Activated CD8-positive, alpha-beta memory T cell treated with anti-CD3 and anti-CD28 coated beads for 36 hours (primary cell): ENCODE measurements at regions not wholly inside any gene's neighbourhood (a gene's known extent, or its start where the extent isn't known, plus 50 kb on each side); places are given as distances from the start of the nearest gene placed in this dataset.
"Not testable (repeated sequence)": the region's sequence is repeated elsewhere in the genome, so short reads cannot be mapped to it uniquely, and the experiment has no call there.

Experiments
- CTCF ChIA-PET: fragments of 350-600 bp; sonication (Branson Sonifier 250); formaldehyde crosslinking; loops from one replicate; lab custom pipeline; 2021; ENCODE audit warnings: antibody characterized with exemption; lab: Charles Lee
- POLR2A ChIA-PET: fragments of 350-600 bp; sonication (Branson Sonifier 250); formaldehyde crosslinking; loops from one replicate; lab custom pipeline; 2021; ENCODE audit warnings: antibody characterized with exemption; lab: Charles Lee

DNA sequence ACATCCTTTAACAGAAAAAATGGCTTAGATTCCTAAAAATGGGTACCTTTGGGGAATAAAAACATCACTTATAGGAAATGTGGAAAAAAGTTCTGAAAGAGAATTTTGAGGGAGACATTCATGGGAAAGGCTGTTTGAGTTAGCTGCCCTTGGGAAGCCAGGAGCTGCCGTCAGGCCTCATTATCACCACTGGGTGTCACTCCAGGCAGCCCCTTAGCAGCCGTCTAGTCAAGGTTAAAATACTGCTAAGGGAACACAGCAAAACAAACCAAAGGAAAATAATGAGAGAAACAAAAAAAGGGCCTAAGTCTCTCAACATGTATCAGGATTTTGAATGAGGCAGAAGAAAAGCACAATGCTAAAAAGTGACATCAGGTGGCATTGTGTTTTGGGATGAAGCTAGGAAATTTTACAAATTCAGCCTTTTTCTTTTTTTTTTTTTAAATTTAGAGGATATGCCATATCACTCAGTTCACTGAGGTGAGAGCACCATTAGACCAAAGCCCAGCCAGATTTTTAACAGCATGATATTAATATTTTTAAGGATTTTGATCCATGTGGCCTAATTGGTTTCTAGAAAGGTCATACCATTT, 235.3 kb downstream of the GPAT3 start:
- CTCF ChIA-PET = no interaction called here
- POLR2A ChIA-PET = no interaction called here

DNA sequence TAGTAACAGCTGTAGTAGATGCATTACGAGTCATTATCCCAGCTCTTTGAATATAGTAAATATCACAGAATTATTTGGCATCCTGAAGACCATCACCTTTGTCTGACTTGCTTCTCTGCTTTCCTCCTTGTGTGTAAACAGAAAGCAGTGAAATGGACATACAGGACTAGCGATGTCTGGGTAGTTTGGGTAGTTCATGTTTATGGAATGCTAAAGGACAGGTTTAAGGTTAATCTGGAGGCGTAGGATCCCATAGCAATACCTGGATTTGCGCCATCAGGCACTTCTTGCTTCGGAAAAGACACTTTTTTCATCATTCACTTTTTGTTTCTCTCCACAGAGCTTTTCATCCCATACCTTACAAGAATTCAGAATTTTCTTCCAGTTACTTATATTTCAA, 232.2 kb downstream of the GPAT3 start:
- CTCF ChIA-PET = no interaction called here

DNA sequence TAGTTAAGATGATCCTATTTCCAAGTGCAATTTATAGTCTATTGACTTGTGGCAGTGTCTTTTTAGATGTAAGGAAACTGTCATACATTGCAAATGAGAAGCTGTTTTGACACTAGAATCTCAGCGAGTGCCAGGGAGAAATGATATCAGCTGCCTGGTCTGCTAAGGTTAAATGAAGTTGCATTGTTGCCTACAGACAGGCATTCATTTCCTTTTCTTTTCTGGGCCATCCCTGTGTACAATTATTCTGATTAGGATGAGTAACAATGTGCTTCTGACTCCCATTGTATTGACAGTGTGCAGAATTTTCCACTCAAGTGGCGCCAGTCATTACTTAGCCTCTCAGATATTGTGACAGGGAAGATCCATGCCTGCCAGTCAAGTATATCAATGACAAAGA, 231.2 kb downstream of the GPAT3 start:
- CTCF ChIA-PET = no interaction called here
- POLR2A ChIA-PET = no interaction called here

More for the DNA sequence above, 232.2 kb downstream of the GPAT3 start:
- POLR2A ChIA-PET = no interaction called here

DNA sequence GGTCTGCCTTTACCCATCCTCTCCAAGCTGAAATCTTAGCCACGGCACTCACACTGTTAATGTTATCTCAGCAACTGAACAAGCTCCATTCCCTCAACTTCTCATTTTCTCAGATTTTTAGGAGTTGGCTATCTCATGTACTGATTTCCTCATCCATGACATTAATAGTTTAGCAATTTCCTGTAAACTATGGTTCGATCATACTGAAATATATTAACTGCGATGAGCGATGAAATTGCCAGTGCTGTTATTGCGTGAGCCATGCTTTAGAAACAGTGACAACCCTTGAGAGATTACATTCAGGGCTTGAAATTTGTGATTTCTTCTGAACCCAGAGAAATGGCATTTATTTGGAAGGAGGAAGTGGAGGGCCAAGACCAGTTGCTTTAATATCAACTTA, 223.7 kb downstream of the GPAT3 start:
- POLR2A ChIA-PET = no interaction called here
- CTCF ChIA-PET = no interaction called here

DNA sequence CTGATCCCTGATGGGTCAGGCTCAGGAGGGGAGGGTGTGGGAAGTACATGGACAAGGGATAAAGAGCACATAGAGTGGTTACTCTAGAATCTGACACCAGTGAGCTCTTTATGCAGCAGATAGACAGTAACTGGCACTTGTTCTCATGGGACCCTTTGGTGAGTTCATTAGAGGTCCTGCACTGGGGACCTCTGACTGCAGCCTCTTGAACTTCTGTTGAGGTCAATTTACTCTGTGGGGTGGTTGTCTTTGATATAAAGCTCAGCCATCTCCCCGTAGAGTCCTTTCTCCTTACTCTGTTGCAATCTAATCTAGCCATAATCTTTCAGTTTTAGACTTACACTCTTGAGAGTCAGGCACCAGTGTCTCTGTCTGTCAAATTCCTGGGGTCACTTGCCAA, 222.4 kb downstream of the GPAT3 start:
- CTCF ChIA-PET = no interaction called here

DNA sequence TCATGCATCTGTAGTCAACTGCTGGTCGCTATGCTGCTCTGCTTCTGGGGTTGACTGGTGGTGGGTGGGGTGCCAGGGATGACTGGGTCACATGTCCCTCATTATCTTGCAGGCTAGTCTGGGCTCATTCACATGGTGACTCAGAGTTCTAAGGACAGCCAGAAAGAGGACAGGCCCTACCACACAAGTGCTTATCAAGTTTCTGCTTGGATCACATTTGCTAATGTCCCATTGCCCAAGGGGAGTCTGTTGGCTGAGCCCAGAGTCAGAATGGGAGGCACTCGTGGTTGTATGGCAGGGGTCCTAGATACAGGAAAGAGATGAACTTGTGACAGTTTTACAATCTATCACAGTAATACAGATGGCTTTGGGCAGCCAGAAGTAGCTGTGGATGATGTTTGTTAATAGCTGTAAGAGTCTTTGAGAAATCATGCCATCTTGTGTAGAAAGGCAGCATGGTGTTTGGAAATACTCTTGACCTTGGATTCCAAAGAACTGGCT, 221.3 kb downstream of the GPAT3 start:
- CTCF ChIA-PET = no interaction called here
- POLR2A ChIA-PET = no interaction called here

More for the DNA sequence above, 222.4 kb downstream of the GPAT3 start:
- POLR2A ChIA-PET = no interaction called here

DNA sequence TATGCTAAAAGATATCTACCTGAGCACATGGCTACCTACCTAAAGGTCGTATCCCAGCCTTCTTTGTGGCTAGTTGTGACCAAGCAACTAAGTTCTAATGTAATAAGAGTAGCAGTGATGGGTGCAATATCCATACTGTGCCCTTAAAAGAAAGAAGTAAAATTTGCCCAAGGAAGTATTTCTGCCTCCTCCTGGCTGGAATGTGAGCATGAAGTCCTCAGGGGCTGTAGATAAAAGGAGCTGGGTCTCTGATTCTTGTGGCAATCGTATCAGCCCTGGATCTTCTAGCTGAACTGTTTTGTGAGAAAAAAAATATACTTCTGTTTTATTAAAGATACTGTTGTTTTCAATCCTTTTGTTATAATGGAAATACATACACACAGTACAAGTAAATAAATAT, 217.4 kb downstream of the GPAT3 start:
- CTCF ChIA-PET = no interaction called here
- POLR2A ChIA-PET = no interaction called here

DNA sequence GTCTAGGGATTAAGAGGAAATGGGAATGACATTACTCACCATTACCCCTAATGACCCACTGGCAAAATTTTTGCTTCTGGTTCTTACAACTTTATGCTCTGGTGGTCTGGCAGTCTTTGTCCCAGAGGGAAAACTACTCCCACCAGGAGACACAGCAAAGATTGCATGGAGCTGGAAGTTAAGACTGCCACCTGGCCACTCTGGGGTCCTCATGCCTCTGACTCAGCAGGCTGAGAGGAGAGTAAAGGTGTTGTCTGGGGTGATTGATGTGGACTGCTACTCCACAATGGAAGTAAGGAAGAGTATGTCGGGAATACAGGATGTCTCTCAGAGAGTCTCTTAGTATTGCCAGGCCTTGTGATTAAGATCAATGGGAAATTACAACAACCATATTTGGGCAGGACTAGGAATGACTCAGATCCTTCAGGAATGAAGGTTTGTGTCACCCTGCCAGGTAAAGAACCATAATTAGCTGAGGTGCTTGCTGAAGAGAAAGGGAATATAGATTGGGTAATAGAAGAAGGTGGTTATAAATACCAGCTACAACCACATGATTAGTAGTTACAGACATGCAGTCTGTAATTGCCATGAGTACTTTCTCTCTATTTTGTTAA, 215.5 kb downstream of the GPAT3 start:
- CTCF ChIA-PET = no interaction called here
- POLR2A ChIA-PET = no interaction called here

DNA sequence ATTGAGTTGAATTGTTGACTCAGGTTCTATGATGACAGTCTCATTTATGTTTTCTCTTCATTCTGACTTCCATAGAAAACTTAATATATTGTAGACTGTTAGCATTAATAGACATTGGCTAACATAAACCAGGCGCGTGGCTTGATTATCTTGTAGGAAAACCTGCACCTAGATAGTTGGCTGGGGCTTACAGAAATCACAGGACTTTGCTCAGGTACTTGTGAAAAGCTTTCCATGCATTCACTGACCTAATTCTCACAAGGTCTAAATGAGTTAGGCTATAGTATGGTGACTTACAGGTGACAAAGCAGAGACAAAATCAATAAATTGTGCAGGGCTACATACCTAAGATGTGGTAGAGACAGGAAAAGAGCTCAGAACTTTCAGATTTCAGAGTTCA, 212.8 kb downstream of the GPAT3 start:
- ChIA-PET POLR2A (no interaction called here), CTCF (no interaction called here)

DNA sequence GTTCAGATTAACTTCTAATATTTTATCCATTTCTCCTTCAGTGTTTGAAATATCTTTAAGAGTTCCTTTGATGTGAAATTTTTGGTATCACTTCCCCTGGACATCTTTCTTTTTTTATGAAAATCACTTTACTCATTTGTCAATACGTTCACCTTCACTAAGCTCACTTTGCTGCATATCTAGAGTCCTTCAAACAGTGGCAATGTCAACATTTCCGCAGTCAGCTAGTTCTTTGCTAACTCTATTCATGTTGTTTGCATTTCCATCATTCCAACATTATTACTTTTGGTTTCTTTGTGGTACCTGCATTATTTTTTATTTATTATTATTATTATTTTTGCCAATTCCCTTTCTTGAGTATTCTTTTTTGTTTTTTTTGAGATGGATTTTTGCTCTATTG, 203.0 kb downstream of the GPAT3 start:
- POLR2A ChIA-PET = no interaction called here
- CTCF ChIA-PET = no interaction called here

DNA sequence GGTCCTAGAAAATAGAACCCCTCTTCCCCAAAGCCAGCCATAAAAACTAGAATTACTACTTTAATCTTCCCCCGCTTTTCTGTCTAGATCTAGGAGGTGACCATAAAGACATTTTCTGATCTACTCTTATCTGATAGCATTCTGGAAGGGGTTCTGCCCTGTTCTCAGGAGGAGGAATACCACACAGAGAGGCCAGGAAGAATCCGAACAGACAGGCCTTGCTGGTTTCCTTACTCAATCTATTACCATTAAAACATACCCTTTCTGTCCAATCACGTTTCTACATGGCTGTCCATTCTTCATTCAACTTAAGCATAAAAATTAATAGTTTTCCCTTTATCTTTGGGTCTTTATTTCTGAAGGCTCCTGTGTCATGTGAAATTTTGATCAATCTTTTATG, 198.7 kb downstream of the GPAT3 start:
- ChIA-PET CTCF (no interaction called here), POLR2A (no interaction called here)

DNA sequence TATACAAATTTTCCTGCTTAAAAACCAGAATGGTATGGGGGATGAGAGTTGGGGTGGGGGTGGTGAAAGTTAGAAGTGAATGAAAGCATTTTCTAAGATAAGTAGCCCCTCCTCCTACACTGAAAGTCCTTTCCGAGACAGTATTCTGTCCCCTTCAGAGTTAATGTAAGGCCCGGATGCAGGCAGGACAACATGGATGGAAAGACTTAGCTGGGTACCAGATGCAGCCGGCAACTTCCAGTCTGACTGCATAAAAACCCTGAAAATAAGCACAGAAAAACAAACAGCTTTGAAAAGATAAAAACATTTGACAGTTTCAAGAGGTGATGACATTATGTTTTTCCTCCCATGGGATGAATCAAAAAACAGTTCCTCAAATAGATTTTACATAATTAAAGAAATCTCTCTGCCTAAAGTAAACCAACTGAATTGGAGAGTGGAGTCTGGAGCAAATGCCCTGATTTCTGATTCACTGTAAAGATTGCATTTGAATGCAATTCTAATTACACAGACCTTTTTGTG, 196.3 kb downstream of the GPAT3 start:
- POLR2A ChIA-PET = no interaction called here

DNA sequence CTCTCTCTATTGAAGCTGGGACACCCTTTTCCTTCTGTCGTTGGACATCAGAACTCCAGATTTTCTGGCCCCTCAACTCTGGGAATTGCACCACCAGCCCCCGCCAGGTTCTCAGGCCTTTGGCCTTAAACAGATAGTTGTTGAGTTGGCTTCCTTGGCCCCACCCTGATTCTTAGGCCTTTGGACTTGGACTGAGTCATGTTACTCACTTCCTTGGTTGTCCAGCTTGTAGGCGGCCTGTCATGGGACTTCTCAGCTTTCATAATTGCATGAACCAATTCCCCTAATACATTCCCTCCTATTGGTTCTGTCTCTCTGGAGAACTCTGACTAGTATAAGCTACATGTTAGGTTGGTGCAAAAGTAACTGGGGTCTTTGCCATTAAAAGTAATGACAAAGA, 195.7 kb downstream of the GPAT3 start:
- ChIA-PET CTCF (no interaction called here), POLR2A (no interaction called here)

More for the DNA sequence above, 196.3 kb downstream of the GPAT3 start:
- CTCF ChIA-PET = no interaction called here

DNA sequence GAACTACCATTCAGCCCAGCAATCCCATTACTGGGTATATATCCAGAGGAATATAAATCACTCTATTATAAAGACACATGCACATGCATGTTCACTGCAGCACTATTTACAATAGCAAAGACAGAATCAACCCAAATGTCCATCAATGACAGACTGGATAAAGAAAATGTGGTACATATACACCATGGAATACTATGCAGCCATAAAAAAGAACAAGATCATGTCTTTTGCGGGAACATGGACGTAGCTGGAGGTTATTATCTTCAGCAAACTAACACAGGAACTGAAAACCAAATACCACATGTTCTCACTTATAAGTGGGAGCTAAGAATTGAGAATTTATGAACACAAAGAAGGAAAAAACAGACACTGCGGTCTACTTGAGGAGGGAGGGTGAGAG, 195.1 kb downstream of the GPAT3 start:
- POLR2A ChIA-PET, CTCF ChIA-PET: not testable (repeated sequence)

DNA sequence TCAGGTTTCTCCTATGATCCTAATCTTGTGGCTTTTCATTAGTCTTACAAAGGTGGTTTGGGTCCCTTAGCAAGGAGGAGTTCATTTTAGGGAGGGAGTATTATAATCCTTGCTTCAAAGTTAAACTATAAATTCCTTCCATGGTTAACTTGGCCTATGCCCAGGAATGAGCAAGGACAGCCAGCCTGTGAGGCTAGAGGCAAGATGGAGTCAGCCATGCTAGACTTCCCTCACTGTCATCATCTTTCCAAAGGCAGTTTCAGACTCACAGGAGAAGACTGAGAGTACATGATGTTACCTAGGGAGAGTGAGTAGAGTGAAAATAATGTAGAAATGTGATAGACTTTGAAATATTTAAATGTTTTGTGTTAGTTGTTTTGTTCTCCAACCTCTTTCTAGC, 192.3 kb downstream of the GPAT3 start:
- CTCF ChIA-PET = no interaction called here
- POLR2A ChIA-PET = no interaction called here

DNA sequence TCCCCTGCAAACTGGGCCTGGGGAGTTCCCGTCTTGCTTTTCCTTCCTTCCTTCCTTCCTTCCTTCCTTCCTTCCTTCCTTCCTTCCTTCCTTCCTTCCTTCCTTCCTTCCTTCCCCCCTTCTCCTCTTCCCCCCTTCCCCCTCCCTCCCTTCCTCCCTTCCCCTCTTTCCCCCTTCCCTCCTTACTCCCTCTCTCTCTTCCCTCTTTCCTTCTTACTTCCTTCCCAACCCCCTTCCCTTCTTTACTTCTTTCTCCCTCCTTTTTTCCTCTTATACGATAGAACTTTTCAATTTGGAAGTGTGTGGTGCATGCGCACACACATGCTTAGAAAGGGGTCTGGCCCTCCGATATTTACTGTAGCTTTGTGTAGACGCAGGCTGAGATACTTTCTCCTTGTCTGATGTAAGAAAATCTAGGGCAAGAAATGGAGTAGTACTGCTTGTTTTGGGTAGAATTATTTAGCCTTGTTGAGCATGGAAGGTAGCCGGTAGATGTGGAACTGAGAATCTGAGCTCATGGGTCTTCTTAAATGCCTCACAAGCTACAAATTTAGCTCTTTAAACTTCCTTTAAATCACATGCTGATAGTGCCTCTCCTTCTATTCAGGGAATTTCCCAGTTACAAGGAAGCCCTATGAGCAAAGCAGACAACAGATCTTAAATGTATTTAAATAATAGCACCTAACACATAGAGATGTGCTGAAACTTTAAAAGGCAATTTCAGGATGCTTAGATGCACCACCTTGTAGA, 189.6 kb downstream of the GPAT3 start:
- ChIA-PET POLR2A (no interaction called here), CTCF (no interaction called here)

DNA sequence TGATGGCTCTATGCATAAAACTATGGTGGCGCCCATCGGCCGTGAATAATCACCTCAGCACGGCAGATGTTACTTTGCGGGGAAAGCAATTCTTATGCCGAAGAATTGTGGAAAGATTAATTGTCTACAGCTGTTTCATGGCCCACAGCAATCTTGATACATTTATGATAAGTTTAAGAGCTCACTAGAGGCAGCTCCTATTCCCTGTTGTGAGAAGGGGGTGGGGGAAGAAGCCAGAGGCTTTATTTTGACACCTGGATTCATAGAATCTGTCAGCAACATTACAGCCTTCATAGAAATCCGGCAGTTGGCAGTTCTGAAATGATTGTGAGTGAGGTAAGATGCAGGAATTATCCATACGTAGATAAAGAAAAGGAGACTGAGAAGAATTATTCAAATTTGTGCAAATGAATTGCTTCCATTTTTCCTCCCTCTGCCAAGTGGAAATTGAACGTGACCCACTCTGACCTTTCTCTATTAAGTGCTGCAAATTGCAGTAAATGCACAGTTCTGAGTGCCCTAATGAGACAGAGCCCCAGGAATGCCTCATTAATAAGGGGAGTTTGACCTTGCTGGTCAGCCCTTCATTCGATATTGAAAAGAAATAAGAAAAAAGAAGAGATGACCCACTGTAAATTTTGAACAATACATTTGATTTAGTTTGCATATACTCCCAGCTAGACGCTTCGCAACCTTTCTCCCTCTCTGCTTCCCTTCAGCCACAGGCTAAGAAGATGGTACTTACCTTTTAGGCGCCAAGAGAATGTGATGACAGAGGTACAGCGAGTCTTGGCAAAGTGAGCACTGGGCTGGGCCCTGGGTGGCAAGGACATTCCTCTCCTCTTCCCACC, 188.8 kb downstream of the GPAT3 start:
- ChIA-PET POLR2A (no interaction called here), CTCF (no interaction called here)

DNA sequence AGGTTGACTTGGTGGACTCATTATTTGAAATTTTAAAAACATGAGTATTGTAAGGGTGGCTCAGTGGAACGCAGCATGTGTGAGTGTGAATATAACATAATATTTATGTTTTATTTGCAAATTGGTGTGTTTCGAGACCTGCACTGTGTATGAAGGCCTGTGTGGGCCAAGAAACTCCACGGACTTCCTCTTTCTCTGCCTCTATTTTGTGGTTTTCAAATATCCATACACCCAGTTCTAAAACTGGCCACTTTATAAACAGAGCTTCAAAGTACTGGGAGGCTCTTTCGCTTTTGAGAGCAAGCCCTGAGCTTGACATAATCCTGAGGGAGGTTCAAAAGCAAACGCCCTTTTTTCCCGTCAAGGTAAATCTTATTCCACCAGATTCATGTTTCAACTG, 187.7 kb downstream of the GPAT3 start:
- CTCF ChIA-PET = no interaction called here

DNA sequence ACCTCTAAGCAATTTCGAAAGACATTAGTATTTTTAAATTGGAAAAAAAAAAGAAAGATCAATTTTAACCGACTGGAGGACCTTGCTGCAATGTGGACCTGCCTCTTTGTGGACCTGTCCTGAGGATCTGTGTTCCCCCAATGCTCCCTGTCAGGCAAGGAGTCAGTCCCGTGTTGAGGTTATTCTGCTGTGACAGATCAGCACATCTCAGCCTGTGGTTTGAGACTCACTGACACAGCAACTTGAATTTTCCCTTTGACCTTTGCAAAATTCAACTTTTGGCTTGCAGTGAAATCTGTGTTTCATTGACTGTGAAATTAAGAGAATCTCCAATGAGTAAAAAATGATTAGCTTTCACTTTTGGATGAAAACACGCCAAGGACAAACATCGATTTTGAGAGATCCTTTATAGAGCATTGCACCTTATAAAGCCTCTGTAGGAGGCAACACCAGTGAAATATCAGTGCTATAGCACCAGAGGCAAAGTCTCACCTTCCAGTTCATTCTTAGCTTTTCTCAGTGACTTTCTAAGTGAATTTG, 186.9 kb downstream of the GPAT3 start:
- CTCF ChIA-PET = interaction anchor here (0.6 kb wide), 1 partner anchor 342 kb away, joined by 3 read pairs; no protein-coding TSS in a partner anchor
- POLR2A ChIA-PET = no interaction called here

More for the DNA sequence above, 187.7 kb downstream of the GPAT3 start:
- POLR2A ChIA-PET = no interaction called here
